Epidermal melanocyte (primary cell): ENCODE measurements at regions not wholly inside any gene's neighbourhood (a gene's known extent, or its start where the extent isn't known, plus 50 kb on each side); places are given as distances from the start of the nearest gene placed in this dataset.

ENCODE experiments used
- DNase-seq: peaks from one replicate; pipeline ENCODE4 v3.0.0; 2011; ENCODE audit warnings: low spot score; ENCODE audit not compliant: insufficient read length

DNA sequence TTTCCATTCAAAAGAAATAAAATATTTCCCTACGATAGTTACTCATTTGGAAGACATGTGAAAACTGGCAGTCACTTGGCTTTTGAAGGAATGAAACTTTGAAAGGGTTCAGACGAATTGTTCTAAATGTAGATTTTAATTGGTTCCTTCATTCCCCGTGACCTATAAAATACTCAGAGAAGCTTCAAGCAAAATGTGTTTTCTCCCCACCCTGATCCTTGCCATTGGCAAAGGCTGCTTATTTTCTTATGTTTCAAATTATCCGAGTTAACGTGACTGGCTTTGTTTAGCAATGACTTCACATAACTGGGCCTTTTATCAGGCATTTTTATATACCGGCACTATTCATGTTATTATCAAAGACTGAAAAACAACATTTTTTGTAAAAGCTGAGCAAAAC, 204.1 kb upstream of the NEIL3 start:
- DNase-seq: no peak

GRCh38 chr4:177107288-177107921, 202.3 kb upstream of the NEIL3 start:
- no peak for DNase-seq

GRCh38 chr4:177108708-177109107, 201.0 kb upstream of the NEIL3 start:
- DNase-seq: no peak

GRCh38 chr4:177109769-177110168, 199.9 kb upstream of the NEIL3 start:
- DNase-seq: no peak

GRCh38 chr4:177116161-177116560, 193.5 kb upstream of the NEIL3 start:
- DNase-seq: no peak

- no peak for DNase-seq
These were observed 192.4 kb upstream of the NEIL3 start for GRCh38 chr4:177117256-177117655.

GRCh38 chr4:177118596-177118995, 191.1 kb upstream of the NEIL3 start:
- DNase-seq: peak; percentile 42

DNA sequence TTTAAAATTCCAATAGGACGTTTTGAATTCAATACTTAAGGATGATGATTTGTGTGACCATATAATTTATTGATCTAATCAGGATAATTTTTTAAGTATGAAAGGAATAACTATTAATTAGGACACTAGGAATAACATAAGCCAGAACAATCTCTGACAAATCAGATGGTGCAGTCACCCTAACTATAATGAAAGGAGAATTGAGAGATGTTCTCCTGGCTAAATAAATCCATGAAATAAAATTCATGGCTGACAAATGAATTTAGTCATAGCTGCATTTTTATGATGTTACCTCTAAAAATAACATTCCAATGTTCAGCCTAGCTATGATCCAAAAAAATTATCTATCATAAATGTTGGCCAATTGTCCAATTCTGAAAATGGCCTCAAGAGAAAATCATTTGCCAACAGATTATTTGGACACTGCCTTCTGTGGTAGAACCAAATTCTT, 190.6 kb upstream of the NEIL3 start:
- no peak for DNase-seq

DNA sequence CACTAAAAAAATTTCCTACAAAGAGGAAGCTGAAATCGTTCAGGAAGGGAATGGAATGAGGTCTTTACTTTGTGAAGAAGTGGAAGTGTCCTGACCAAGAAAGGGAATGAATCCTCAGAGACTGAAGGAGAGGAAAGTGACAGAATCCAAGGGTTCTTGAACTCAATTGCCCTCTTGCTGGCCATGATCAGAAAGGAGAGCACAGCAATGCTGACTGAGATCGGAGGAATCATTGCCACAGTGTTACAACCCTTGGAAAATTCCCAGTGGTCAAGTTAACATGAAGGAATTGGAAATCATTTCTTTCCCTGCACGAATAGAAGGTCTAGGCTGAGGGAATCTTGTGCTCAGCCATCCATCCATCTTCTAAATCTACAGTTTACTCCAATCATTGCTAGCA, 190.0 kb upstream of the NEIL3 start:
- DNase-seq: no peak

DNA sequence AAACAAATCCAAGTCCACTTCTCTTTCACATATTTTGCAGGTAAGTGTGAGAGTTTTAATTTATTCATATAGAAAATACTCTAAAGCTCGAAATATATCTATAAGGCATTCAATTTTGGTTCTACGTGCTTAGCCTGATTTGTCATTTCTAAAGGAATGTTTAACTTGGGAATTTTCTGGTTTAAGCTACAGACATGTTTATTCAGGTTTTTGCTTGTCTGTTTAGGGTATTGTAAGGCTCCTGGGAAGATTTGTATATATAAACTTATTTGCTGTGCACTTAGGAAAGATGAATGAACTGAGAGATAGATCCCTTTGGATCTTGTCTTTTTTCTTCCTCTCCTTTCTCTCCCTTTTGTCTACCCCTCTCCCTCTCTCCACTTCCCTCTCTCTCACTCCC, 185.9 kb upstream of the NEIL3 start:
- DNase-seq: no peak

- no peak for DNase-seq
These were observed 185.2 kb upstream of the NEIL3 start for GRCh38 chr4:177124349-177125064.

DNA sequence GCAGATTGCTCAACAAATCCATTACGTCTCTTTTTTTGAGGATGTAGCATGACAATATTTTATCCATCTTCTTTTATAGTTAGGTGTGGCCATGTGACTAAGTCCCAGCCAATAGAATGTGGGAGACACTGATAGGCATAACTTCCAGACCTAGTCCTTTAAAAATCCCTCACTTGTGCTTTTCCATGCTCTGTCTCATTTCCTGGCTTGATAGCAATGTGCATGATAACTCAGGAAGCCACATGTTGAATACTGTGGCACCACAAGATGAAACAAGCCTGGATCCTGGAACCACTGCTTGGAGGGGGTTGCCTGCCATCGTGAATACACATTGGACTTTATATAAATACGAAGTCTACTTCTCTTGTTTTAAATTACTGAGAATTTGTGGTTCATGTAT, 184.0 kb upstream of the NEIL3 start:
- no peak for DNase-seq

DNA sequence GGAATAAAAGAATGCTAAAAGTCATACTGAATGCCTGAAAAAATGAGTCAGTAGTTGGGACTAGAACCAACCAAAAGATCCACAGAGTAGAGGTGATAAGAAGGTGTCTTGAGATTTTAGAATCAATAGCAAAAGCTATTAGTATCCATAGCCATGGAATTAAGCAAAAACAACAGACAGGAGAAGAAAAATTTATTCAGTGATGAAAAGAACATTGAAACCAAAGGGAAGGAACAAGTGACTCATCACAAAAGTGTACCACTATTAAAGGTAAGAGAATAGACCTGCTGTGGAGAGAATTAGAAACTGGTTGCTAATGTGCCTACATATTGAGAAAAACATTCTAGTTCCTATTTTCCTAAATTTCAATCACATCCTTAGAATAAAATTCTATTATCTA, 182.0 kb upstream of the NEIL3 start:
- DNase-seq: no peak

DNA sequence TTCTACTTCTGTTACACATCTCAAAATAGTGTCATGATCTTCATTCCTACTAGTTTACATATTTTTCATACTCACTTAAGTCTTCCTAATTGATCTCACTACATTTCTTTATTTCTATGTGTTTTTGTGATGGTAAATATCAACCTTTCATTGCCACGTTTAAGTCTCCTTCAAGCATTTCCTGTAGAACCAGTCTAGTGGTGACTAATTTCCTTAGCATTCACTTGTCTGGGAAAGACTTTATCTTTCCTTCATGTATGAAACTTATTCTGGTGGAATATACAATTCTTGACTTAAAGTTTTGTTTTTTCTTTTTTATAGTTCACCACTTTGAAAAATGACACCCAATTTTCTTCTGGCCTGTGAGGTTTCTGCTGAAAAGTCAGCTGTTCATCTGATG, 181.4 kb upstream of the NEIL3 start:
- no peak for DNase-seq

- no peak for DNase-seq
These were observed 177.9 kb upstream of the NEIL3 start for GRCh38 chr4:177131736-177132135.

- no peak for DNase-seq
These were observed 162.0 kb upstream of the NEIL3 start for GRCh38 chr4:177147668-177148067.

GRCh38 chr4:177155454-177155853, 154.2 kb upstream of the NEIL3 start:
- DNase-seq: no peak

DNA sequence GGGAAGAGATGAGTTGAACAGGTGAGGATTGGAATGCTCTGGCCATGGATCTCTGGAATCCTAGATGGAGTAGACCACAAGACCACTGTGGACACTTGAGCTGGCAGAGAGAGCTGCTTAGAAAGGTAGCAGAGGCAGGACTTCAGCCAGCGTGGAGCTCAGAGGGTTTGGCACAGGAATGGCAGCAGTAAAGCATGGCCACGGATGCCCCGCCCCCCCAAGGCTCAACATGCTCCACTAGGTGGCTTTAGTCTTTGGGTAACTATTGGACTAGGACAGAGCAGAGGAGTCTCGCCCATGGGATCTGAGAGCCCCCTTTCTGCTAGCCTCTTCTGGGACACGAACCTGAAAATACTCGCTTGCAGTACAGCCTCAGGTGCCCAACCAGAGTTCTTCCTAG, 150.1 kb upstream of the NEIL3 start:
- no peak for DNase-seq

DNA sequence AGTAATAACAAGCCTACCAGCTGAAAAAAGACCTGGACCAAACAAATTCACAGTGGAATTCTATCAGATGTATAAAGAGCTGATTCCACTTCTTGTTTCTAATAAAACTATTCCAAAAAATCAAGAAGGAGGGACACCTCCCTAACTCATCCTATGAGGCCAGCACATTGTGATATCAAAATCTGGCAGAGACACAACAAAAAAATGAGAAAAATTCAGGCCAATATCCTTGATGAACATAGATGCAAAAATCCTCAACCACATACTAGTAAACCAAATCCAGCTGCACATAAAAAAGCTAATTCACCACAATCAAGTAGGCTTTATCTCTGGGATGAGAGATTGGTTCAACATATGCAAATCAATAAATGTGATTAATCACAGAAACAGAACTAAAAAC, 147.9 kb upstream of the NEIL3 start:
- DNase-seq: no peak

DNA sequence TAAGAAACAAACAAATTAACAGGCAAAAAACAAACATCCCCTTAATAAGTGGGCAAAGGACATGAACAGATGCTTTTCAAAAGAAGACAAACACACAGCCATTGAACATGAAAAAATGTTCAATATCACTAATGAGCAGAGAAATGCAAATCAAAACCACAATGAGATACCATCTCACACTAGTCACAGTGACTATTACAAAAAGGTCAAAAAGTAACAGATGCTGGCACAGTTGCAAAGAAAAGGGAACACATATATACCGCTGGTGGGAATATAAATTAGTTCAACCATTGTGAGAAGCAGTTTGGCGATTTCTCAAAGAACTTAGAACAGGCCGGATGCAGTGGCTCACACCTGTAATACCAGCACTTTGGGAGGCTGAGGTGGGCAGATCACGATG, 146.1 kb upstream of the NEIL3 start:
- no peak for DNase-seq

DNA sequence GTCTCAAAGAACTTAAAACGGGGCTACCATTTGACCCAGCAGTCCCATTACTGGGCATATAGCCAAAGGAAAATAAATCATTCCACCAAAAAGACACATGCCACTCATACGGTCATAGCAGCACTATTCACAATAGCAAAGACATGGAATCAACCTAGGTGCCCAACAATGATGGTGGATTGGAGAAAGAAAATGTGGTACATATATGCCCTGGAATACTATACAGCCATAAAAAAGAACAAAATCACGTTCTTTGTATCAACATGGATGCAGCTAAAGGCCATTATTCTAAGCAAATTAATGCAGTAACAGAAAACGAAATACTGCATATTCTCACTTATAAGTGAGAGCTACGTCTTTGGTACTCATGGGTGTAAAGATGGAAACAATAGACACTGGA, 138.1 kb upstream of the NEIL3 start:
- no peak for DNase-seq

GRCh38 chr4:177175473-177175872, 134.2 kb upstream of the NEIL3 start:
- DNase-seq: no peak

DNA sequence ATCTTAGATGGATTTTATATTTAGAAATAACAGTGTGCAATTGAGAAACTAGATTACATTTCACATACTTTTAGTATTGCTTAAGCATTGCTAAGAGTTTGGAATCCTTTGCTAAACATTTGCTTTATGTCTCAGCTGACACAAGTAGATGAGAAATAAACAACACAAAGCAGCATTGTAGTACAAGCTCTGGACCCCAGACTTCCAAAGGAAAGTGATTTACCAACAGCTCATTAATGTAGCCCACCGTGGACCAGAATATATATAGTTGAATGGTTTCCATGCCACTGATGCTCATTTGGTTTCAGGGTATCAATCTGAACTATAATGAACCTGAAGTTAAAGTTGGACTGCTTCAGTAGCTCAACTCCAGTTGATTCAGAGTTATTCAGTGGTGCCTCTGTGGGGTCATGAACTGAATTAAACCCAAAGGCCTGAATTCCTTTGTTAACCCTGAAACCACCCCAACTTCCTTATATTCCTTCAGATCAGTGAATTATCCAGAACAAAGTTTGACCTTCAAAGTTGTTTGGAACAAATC, 132.1 kb upstream of the NEIL3 start:
- no peak for DNase-seq
